ENCODE measurements at regions not wholly inside any gene's neighbourhood (a gene's known extent, or its start where the extent isn't known, plus 50 kb on each side); places are given as distances from the start of the nearest gene placed in this dataset.

- no peak overlapping the region for H3K4me2 ChIP-seq (ENCODE audit: low read length)
- peaks cover 10% of the 10 kb centered on the region for H3K9me3 ChIP-seq (ENCODE audit: low read length)
- H3K27ac ChIP-seq (ENCODE audit: low read length): no peak overlapping the region
- no peaks in the 10 kb centered on the region for H4K20me1 ChIP-seq (ENCODE audit: insufficient read depth)
- no peak overlapping the region for H2AFZ ChIP-seq (ENCODE audit: low read depth, low read length)
- H3K4me3 ChIP-seq (ENCODE audit: low read length): no peak overlapping the region
- H3F3A ChIP-seq (ENCODE audit: insufficient read depth, low read length, poor library complexity, severe bottlenecking): no peaks in the 10 kb centered on the region
- TF ChIP-seq TAF1 (IDR thresholded peaks at IDR 0.05; ENCODE audit: low read depth) (no peak), EZH2 (IDR thresholded peaks at IDR 0.05; ENCODE audit: borderline replicate concordance, insufficient read depth, low read length, poor library complexity, severe bottlenecking) (no peak), POLR2AphosphoS5 (IDR thresholded peaks at IDR 0.05) (no peak), MXI1 (conservative IDR thresholded peaks at IDR 0.05; ENCODE audit: poor library complexity, severe bottlenecking) (no peak), RAD21 (conservative IDR thresholded peaks at IDR 0.05) (no peak), CTCF (IDR thresholded peaks at IDR 0.05; ENCODE audit: poor library complexity, severe bottlenecking) (no peak), SMC3 (conservative IDR thresholded peaks at IDR 0.05; ENCODE audit: poor library complexity) (no peak)
- H3K9ac ChIP-seq (ENCODE audit: low read length): no peak overlapping the region
- H3K27me3 ChIP-seq (ENCODE audit: insufficient read depth, low read depth, low read length): no peaks in the 10 kb centered on the region
- no peaks in the 10 kb centered on the region for H3K9me2 ChIP-seq (ENCODE audit: insufficient read depth, low read length)
- no peaks in the 10 kb centered on the region for H3K79me2 ChIP-seq (replicated peaks; ENCODE audit: insufficient read depth, low read length)
- no peaks in the 10 kb centered on the region for H3K36me3 ChIP-seq (ENCODE audit: insufficient read depth, low read length)
Observed at GRCh38 chr14:76657846-76658245, 103.4 kb upstream of the VASH1 start.

GRCh38 chr14:76662580-76662979 is 98.7 kb upstream of the VASH1 start:
- H4K20me1 ChIP-seq (ENCODE audit: insufficient read depth): no peaks in the 10 kb centered on the region
- no peak overlapping the region for H3K27ac ChIP-seq (ENCODE audit: low read length)
- H3K9ac ChIP-seq (ENCODE audit: low read length): no peak overlapping the region
- H3F3A ChIP-seq (ENCODE audit: insufficient read depth, low read length, poor library complexity, severe bottlenecking): no peaks in the 10 kb centered on the region
- H3K27me3 ChIP-seq (ENCODE audit: insufficient read depth, low read depth, low read length): no peaks in the 10 kb centered on the region
- TF ChIP-seq EZH2 (IDR thresholded peaks at IDR 0.05; ENCODE audit: borderline replicate concordance, insufficient read depth, low read length, poor library complexity, severe bottlenecking): no peak
- no peaks in the 10 kb centered on the region for H3K9me2 ChIP-seq (ENCODE audit: insufficient read depth, low read length)
- no peaks in the 10 kb centered on the region for H3K79me2 ChIP-seq (replicated peaks; ENCODE audit: insufficient read depth, low read length)
- no peak overlapping the region for H3K4me2 ChIP-seq (ENCODE audit: low read length)
- H3K9me3 ChIP-seq (ENCODE audit: low read length): peaks cover 10% of the 10 kb centered on the region
- H2AFZ ChIP-seq (ENCODE audit: low read depth, low read length): no peak overlapping the region
- no peak overlapping the region for H3K4me3 ChIP-seq (ENCODE audit: low read length)
- H3K36me3 ChIP-seq (ENCODE audit: insufficient read depth, low read length): no peaks in the 10 kb centered on the region

GRCh38 chr14:76664790-76665189 is 96.5 kb upstream of the VASH1 start:
- H3K4me2 ChIP-seq (ENCODE audit: low read length): no peak overlapping the region
- H3K27ac ChIP-seq (ENCODE audit: low read length): no peak overlapping the region
- no peaks in the 10 kb centered on the region for H3K36me3 ChIP-seq (ENCODE audit: insufficient read depth, low read length)
- no peak overlapping the region for H3K9ac ChIP-seq (ENCODE audit: low read length)
- H3F3A ChIP-seq (ENCODE audit: insufficient read depth, low read length, poor library complexity, severe bottlenecking): no peaks in the 10 kb centered on the region
- H3K9me3 ChIP-seq (ENCODE audit: low read length): no peaks in the 10 kb centered on the region
- no peak for TF ChIP-seq POLR2AphosphoS5 (IDR thresholded peaks at IDR 0.05)
- no peak for TF ChIP-seq EZH2 (IDR thresholded peaks at IDR 0.05; ENCODE audit: borderline replicate concordance, insufficient read depth, low read length, poor library complexity, severe bottlenecking)
- no peaks in the 10 kb centered on the region for H3K27me3 ChIP-seq (ENCODE audit: insufficient read depth, low read depth, low read length)
- no peaks in the 10 kb centered on the region for H3K9me2 ChIP-seq (ENCODE audit: insufficient read depth, low read length)
- H3K79me2 ChIP-seq (replicated peaks; ENCODE audit: insufficient read depth, low read length): no peaks in the 10 kb centered on the region
- no peaks in the 10 kb centered on the region for H4K20me1 ChIP-seq (ENCODE audit: insufficient read depth)
- no peak overlapping the region for H2AFZ ChIP-seq (ENCODE audit: low read depth, low read length)
- H3K4me3 ChIP-seq (ENCODE audit: low read length): no peak overlapping the region

- Histone ChIP-seq H3K79me2 (replicated peaks; ENCODE audit: insufficient read depth, low read length) (no peaks in the 10 kb centered on the region), H3F3A (ENCODE audit: insufficient read depth, low read length, poor library complexity, severe bottlenecking) (no peaks in the 10 kb centered on the region), H4K20me1 (ENCODE audit: insufficient read depth) (no peaks in the 10 kb centered on the region), H3K9ac (ENCODE audit: low read length) (no peak overlapping the region), H3K27me3 (ENCODE audit: insufficient read depth, low read depth, low read length) (no peaks in the 10 kb centered on the region), H3K27ac (ENCODE audit: low read length) (no peak overlapping the region), H3K9me2 (ENCODE audit: insufficient read depth, low read length) (no peaks in the 10 kb centered on the region), H3K36me3 (ENCODE audit: insufficient read depth, low read length) (no peaks in the 10 kb centered on the region), H3K4me3 (ENCODE audit: low read length) (no peak overlapping the region), H3K4me2 (ENCODE audit: low read length) (no peak overlapping the region), H2AFZ (ENCODE audit: low read depth, low read length) (no peak overlapping the region), H3K9me3 (ENCODE audit: low read length) (no peaks in the 10 kb centered on the region)
- TF ChIP-seq RAD21 (conservative IDR thresholded peaks at IDR 0.05) (no peak), TAF1 (IDR thresholded peaks at IDR 0.05; ENCODE audit: low read depth) (no peak), EP300 (conservative IDR thresholded peaks at IDR 0.05; ENCODE audit: poor library complexity, severe bottlenecking) (no peak), REST (IDR thresholded peaks at IDR 0.05; ENCODE audit: borderline replicate concordance) (no peak), POLR2AphosphoS5 (IDR thresholded peaks at IDR 0.05) (no peak), CTCF (IDR thresholded peaks at IDR 0.05; ENCODE audit: poor library complexity, severe bottlenecking) (no peak), SMC3 (conservative IDR thresholded peaks at IDR 0.05; ENCODE audit: poor library complexity) (no peak), MXI1 (conservative IDR thresholded peaks at IDR 0.05; ENCODE audit: poor library complexity, severe bottlenecking) (no peak)
Observed at GRCh38 chr14:76666746-76667145, 94.5 kb upstream of the VASH1 start.

Data from neural cell (in vitro differentiated cells).